ENCODE measurements at regions not wholly inside any gene's neighbourhood (a gene's known extent, or its start where the extent isn't known, plus 50 kb on each side); places are given as distances from the start of the nearest gene placed in this dataset.

DNA sequence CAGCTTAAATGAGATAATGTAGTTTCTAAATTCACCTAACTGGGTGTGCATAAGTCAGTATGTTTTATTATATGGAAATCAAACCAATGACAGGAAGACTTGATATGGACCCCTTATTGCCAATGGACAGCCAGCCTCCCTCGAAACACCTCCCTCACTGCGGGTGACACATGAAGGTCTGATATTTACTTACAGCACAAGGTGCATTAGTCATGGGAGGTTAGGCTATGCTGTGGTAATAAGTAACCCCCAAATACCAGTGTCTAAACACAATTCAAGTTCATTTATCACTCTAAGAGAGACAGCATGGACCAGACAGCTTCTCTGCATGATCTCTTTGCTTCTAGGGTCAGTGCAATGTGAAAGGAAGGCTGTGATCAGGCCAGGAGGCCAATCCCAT lies 126.0 kb upstream of the KCNJ6 start:
- Histone ChIP-seq H3K27ac (ENCODE audit: control insufficient read depth, insufficient read depth, low read length) (no peak overlapping the region), H3K9ac (ENCODE audit: control insufficient read depth, extremely low read depth, insufficient read depth, low read length) (no peak overlapping the region), H4K20me1 (ENCODE audit: control insufficient read depth, extremely low read depth, insufficient read depth, low read length) (no peaks in the 10 kb centered on the region), H3K4me2 (ENCODE audit: control insufficient read depth, extremely low read depth, insufficient read depth, low read depth, low read length) (no peak overlapping the region), H3K4me1 (ENCODE audit: control insufficient read depth, extremely low read depth, insufficient read depth, low read length) (peaks cover 4% of the 10 kb centered on the region), H3K9me3 (ENCODE audit: control insufficient read depth, low read depth, low read length) (no peaks in the 10 kb centered on the region), H2AFZ (ENCODE audit: control insufficient read depth, low read length) (no peak overlapping the region), H3K4me3 (ENCODE audit: control insufficient read depth in 2 of 3, extremely low read depth in 1 of 3, insufficient read depth in 2 of 3, low read depth in 1 of 3, low read length in 3 of 3) (no peak overlapping the region), H3K27me3 (ENCODE audit: control insufficient read depth, extremely low read depth, insufficient read depth, low read length) (no peaks in the 10 kb centered on the region), H3K36me3 (ENCODE audit: control insufficient read depth in 2 of 2, extremely low read depth in 1 of 2, insufficient read depth in 2 of 2, low read length in 2 of 2) (no peaks in the 10 kb centered on the region), H3K9me1 (ENCODE audit: control insufficient read depth, extremely low read depth, insufficient read depth, low read length) (no peaks in the 10 kb centered on the region), H3K79me2 (ENCODE audit: control insufficient read depth, insufficient read depth, low read length) (no peaks in the 10 kb centered on the region)
- TF ChIP-seq EZH2 (IDR thresholded peaks at IDR 0.05; ENCODE audit: low read length), result no peak
- TF ChIP-seq, protein P1, sequence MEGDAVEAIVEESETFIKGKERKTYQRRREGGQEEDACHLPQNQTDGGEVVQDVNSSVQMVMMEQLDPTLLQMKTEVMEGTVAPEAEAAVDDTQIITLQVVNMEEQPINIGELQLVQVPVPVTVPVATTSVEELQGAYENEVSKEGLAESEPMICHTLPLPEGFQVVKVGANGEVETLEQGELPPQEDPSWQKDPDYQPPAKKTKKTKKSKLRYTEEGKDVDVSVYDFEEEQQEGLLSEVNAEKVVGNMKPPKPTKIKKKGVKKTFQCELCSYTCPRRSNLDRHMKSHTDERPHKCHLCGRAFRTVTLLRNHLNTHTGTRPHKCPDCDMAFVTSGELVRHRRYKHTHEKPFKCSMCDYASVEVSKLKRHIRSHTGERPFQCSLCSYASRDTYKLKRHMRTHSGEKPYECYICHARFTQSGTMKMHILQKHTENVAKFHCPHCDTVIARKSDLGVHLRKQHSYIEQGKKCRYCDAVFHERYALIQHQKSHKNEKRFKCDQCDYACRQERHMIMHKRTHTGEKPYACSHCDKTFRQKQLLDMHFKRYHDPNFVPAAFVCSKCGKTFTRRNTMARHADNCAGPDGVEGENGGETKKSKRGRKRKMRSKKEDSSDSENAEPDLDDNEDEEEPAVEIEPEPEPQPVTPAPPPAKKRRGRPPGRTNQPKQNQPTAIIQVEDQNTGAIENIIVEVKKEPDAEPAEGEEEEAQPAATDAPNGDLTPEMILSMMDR (optimal IDR thresholded peaks at IDR 0.05 in 1 of 3, IDR thresholded peaks at IDR 0.05 in 1 of 3, conservative IDR thresholded peaks at IDR 0.05 in 1 of 3; ENCODE audit: extremely low read depth in 1 of 3, insufficient read depth in 2 of 3, low read length in 3 of 3), result no peak
- FAIRE-seq (no peak), DNase-seq (ENCODE audit: low read depth, low spot score) (no peak)
- dilution Hi-C loops (cut with MboI; ENCODE audit: extremely low pct_ligation_motif_present, low sequenced_read_pairs), result no loop called here

GRCh38 chr21:38048167-38048566 lies 131.9 kb upstream of the KCNJ6 start:
- Histone ChIP-seq H3K4me1 (ENCODE audit: control insufficient read depth, extremely low read depth, insufficient read depth, low read length) (no peaks in the 10 kb centered on the region), H3K9me1 (ENCODE audit: control insufficient read depth, extremely low read depth, insufficient read depth, low read length) (no peaks in the 10 kb centered on the region), H2AFZ (ENCODE audit: control insufficient read depth, low read length) (no peak overlapping the region), H4K20me1 (ENCODE audit: control insufficient read depth, extremely low read depth, insufficient read depth, low read length) (no peaks in the 10 kb centered on the region), H3K4me3 (ENCODE audit: control insufficient read depth in 2 of 3, extremely low read depth in 1 of 3, insufficient read depth in 2 of 3, low read depth in 1 of 3, low read length in 3 of 3) (no peak overlapping the region), H3K9me3 (ENCODE audit: control insufficient read depth, low read depth, low read length) (no peaks in the 10 kb centered on the region), H3K27ac (ENCODE audit: control insufficient read depth, insufficient read depth, low read length) (no peak overlapping the region), H3K36me3 (ENCODE audit: control insufficient read depth in 2 of 2, extremely low read depth in 1 of 2, insufficient read depth in 2 of 2, low read length in 2 of 2) (no peaks in the 10 kb centered on the region), H3K9ac (ENCODE audit: control insufficient read depth, extremely low read depth, insufficient read depth, low read length) (no peak overlapping the region), H3K4me2 (ENCODE audit: control insufficient read depth, extremely low read depth, insufficient read depth, low read depth, low read length) (no peak overlapping the region), H3K79me2 (ENCODE audit: control insufficient read depth, insufficient read depth, low read length) (no peaks in the 10 kb centered on the region), H3K27me3 (ENCODE audit: control insufficient read depth, extremely low read depth, insufficient read depth, low read length) (no peaks in the 10 kb centered on the region)
- no peak for DNase-seq (ENCODE audit: low read depth, low spot score)
- TF ChIP-seq EZH2 (IDR thresholded peaks at IDR 0.05; ENCODE audit: low read length), result no peak
- TF ChIP-seq, protein P1 (optimal IDR thresholded peaks at IDR 0.05 in 1 of 3, IDR thresholded peaks at IDR 0.05 in 1 of 3, conservative IDR thresholded peaks at IDR 0.05 in 1 of 3; ENCODE audit: extremely low read depth in 1 of 3, insufficient read depth in 2 of 3, low read length in 3 of 3), result no peak
- dilution Hi-C loops (cut with MboI; ENCODE audit: extremely low pct_ligation_motif_present, low sequenced_read_pairs), result no loop called here
- no peak for FAIRE-seq

All from keratinocyte (primary cell).